RCC 7860 (cell line): ENCODE measurements at regions not wholly inside any gene's neighbourhood (a gene's known extent, or its start where the extent isn't known, plus 50 kb on each side); places are given as distances from the start of the nearest gene placed in this dataset.
"Not testable (repeated sequence)": the region's sequence is repeated elsewhere in the genome, so short reads cannot be mapped to it uniquely, and the experiment has no call there.

ENCODE experiments used
- DNase-seq: peaks from one replicate; pipeline ENCODE4 v3.0.0-alpha.2; 2015; ENCODE audit warnings: low spot score
- FAIRE-seq: peaks from 2 replicates; lab custom pipeline; 2012; peaks lifted over from hg19 to GRCh38; lab: Jason Lieb, UNC

DNA sequence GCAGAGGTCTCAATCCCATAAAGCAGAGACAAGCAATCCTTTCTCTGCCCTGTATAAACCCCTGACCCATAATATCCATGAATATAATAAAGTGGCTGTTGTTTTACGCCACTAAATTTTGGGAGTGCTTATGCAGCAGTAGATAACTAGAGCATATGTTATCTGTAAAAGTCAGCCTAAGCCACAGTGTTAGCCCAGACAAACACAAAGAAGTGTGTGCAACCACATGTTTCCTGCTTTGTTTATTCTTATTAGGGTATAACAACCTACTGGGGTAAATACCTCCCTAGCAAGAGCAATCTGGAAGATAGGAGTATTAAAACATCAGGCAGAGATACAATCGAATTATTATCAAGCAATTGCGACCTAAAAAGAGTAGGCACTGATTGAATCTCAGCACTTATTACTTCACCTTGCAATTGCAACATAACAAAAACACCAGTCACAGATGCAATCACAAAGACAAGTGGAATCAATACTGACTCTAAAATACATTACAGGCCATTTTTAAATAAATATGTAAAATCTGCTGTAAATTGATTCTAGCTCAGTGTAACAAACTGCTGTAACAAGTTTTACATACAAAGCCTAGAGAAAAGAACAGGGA, 94.6 kb upstream of the UBE2E2 start:
- DNase-seq = no peak
- no peak for FAIRE-seq

DNA sequence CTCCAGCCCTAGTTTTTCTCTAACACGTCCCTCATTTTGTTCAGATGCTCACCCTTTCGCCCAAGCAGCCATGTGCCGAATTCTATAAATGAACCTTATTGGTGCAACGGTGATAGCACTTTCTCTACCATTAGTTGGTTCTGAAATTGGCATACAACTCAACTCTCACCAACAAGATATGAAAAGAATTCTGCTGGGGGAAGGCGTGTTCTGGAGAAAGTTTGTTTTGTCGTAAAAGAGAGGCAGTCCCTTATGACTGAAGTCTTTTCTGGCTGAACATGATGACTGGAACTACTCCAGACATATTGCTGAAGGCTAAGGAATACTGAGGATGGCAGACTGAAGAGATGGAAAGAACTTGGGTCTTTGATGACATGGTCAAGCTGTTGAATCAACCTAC, 91.8 kb upstream of the UBE2E2 start:
- DNase-seq = no peak
- FAIRE-seq = no peak

DNA sequence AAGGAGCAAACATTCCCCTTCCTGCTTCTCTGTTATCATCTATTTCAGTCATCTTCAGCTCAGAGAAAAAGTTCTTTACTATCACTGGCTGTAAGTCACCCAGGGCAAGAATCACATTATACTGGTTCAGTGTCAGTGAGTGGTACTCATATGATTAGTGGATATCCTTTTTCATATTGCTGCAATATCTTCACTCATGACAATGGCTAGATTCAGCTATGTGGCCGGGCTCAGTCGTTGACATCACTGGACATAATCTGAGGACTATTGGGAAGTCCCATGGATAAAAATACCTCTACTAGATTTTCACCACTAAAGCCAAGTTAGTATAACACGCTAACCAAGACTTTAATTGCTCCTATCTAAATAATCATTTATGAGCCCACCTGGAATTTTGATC, 91.3 kb upstream of the UBE2E2 start:
- DNase-seq (no peak), FAIRE-seq (no peak)

DNA sequence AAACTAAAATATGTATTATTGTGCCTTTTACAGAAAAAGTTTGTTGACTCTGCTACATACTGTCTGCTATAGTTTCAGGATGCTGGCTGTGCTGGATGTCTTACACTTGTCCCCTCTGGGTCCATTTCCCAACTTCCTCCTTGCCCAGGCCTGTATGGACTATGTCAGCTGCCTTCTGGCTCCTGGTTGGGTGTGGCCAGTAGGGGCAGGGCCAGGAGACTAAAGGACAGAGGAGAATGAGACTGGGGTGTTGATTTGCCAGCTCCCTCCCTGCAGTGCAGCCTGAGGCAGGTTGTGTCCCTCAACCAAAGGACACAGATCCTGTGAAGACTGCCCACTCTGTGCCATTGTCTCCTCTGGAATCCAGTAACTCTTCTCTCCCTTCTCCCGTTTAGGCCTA, 90.6 kb upstream of the UBE2E2 start:
- FAIRE-seq (no peak), DNase-seq (no peak)

DNA sequence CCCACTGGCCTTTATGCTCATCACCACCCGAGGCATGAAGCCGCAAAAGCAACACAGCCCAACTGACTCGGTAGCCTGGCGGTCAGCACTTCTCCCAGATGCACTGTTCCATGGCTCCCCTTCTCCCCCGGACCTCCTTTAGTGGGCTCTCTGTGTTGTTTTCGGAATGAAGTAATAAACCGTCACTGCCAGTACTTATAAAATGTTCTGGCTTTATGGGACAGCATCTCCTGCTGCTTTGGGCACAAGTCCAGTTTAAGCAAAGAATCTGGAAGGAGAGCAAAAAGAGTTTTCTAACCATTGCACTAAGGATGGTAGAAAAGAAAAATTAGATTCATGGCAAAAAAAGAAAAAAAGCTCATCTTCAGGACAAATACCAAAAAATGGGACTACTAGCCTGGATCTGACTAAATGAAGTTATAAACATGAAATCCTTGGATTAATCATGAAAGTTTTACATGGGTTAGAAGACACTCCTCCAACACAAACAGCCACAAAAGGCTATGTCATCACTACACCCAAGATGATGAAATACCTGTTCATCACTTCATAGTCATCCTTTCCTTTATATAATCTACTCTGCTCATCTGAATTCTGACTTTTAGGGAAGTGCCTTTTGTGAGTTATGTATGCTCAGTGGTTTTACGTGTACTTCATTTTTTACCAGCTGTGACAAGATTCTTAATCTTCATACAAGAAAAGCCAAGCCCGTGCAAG, 89.5 kb upstream of the UBE2E2 start:
- FAIRE-seq = no peak
- no peak for DNase-seq

DNA sequence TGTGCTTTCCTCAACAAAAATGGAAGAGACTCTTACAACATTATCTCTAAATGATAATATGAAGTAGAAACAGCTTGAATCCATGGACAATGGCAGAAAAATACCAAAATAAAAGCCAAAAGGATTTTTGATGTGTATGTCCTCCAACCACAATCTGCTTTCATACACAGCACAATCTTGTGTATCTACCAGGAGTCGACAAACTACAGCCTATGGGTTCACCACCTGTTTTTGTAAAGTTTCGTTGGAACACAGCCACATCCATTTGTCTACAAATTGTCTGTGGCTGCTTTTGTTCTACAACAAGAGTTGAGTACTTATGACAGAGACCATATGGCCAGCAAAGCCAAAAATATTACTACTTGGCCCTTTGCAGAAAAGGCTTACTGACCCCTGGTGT, 88.7 kb upstream of the UBE2E2 start:
- FAIRE-seq (no peak), DNase-seq (no peak)

DNA sequence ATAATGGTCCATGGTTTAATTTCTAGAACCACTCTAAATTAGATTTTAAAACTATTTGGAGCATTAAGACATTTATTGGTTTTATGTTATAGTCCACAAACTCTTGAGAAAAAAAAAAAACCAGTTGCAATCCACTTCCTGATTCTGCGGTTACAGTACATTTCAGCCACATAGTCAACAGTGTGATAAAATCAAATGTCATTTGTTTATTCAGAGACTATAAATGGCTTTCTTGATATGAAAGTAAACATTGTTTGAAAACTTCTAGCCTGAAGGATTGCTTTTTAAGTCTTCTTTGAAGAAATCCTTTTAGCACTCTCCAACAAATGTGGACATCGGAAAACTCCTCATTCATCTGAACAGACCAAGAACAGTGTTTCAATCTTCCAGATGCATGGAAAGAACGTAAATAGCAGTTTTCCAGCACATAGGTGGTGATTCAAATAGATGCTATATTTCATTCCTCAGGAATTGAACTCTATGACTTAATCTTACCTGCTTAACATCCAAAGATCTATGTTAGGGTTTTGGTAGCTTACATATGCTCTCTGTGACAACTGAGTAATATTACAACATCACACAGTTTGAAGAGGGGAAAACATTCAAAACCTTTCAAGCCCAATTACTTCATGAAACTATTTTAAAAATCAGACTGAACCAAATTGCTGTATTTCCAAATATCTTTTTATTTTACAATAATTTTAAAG, 87.8 kb upstream of the UBE2E2 start:
- no peak for DNase-seq

DNA sequence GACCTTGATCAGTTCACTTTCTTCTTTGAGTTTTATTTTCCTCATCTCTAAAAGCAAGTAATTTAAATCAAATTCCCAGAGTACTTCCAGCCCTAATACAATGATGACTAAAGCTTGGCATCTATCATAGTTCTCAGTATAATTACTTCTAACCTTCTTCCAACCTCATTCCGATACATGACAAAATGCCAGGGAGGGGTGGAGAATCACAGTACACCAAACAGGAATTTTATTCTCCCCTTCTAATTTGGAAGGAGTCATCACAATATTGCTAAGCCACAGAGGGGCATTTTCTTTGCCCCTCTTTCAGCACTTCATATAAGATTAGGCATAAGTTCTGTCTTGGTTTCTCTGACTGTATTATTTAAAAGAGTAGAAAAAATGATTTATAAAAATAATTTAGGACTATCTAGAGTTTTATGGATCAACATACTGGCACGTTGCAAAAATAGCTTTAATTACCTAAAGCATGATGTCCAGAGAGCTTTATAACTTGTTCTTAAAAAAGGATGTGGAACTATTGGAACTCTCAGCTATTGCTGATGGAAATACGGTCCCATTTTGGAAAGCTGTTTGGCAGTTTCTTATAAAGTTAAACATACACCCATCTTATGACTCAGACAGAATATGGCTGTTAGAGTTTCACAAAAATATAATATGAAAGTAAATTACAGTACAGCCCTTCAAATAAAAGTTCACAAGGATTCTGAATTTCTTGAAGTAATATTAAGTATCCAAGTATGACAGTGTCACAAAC, 86.9 kb upstream of the UBE2E2 start:
- DNase-seq = no peak
- FAIRE-seq = no peak

More for the DNA sequence above, 87.8 kb upstream of the UBE2E2 start:
- no peak for FAIRE-seq

DNA sequence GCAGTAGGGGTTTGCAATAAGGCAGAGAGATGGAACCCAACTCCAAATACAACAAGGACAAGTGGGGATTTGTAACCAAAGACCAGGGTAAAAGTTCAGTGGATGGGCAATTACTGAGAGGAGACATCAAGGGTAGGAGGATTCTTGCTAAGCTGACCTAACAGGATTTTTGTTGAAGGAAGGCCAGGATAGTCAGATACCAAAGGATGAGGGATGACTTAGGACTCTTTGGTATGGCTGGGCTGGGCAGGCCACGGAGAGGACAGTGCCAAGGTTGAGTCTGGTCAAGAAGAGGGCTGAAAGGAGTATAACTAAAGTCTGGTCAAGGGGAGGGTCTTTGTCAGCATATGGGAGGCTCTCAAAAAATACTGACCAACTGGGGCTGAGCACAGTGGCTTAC, 85.3 kb upstream of the UBE2E2 start:
- DNase-seq = no peak
- no peak for FAIRE-seq

DNA sequence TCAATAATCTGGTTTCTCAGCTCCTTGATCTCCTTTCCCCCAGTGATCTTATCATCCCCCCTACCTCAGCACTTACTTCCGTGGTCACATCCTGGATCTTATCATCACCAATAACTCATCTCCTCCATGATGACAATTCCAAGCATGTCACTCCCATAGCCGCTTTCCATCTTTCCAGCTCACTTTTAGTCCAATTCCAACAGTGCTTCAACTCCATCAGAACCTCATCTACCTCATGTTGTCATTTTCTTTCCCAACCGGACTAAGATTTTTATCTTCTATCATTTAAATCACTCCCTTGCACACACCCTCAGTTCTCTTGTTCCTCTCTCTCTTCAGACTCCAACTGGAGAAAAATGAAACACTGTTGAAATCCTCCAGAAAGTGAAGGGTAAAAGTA, 75.9 kb upstream of the UBE2E2 start:
- no peak for FAIRE-seq
- DNase-seq = no peak

DNA sequence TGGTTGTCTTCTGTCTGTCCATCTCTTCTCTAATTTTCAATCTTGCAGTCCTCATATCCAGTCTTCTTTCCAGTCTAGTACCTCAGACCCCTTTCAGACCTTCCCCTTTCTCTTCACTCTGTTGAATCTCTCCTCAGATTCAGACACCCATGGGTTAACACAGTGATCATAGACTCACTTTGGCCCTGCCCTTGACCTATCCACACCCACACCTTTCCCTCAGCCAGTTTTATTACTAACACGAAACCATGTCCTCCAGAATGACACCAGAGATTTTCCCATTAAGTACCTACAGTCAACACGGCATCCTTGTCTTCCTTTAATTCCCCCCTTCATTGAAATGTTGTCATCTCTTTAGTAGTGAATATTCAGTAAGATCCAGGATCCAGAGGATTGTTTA, 74.5 kb upstream of the UBE2E2 start:
- no peak for FAIRE-seq

DNA sequence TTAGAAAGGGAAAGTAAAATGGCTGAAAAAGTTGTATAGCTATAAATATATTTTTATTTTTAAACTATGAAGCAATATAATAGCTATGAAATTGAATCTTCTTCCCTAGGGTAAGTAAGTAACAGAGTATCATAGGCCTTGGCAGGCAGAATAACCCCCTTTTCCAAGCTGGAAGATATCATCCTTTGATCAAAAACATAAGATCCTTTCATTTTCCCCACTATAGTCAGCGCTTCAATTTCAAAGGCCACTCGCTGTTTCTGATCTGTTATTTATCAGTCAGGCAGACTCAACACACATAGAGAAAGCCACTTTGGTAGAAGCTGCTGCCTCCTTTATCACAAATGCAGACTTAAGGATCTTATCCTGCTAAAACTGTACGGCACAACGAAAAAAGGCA, 74.0 kb upstream of the UBE2E2 start:
- no peak for DNase-seq
- no peak for FAIRE-seq

More for the DNA sequence above, 74.5 kb upstream of the UBE2E2 start:
- DNase-seq = no peak

DNA sequence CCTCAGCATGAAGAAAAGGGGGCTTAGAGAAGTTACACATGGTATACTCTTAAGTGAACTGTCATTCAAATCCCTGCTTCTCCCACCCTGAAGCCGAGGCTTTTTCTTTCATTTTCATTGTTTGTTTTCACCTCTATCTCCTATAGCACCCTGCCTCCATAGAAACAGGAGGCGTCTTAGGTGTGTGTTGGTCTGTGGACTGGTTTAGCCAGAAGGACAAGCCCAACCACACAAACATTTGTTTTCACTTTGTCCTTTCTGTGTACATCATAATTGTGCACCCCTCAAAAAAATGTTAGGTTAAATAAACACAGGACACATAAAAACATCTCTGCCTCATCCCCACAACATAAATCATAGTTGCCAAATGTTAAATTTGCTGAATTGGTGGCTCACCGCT, 73.3 kb upstream of the UBE2E2 start:
- DNase-seq (no peak), FAIRE-seq (no peak)

DNA sequence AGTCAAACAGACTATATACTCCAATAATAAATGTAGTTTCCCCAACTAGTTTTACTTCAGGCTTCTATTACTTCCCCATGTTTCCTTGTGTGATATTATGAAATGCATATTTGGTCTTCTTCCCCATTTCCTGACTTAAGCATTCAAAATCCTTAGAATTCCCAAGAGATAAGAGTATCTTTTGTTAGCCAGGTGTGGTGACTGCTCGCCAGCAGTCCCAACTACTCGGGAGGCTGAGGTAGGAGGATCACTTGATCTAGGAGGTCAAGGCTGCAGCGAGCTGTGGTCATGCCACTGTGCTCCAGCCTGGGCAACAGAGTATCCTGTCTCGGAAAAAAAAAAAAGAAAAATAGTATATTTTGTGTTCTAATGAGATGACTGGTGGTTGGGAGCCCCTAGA, 72.7 kb upstream of the UBE2E2 start:
- FAIRE-seq (no peak), DNase-seq (no peak)

DNA sequence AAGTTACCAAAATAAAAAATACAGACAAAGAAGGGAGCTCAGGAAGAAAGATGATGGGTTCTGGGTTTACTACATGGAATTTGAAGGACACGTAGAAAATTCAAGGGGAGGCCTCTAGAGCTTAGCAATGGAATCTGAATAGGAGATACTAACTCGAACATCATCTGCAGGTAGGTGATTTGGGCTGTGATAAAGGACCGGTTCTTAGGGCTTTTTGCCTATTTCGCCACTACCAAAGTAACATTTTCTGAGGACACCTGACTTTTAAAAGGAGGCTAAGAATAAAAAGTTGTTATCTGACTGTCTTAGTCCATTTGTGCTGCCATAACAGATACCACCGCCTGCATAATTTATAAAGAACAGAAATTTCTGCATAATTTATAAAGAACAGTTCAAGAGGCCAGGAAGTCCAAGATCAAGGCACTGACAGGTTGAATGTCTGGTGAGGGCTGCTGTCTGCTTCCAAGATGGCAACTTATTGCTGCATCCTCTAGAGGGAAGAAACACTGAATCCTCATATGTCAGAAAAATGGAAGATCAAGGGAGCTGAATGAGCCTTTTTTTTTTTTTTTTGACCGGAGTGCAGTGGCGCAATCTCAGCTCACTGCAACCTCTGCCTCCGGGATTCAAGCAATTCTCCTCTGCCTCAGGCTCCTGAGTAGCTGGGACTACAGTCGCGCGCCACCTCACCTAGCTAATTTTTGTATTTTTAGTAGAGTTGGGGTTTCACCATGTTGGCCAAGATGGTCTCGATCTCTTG, 67.9 kb upstream of the UBE2E2 start:
- no peak for DNase-seq
- FAIRE-seq = no peak

DNA sequence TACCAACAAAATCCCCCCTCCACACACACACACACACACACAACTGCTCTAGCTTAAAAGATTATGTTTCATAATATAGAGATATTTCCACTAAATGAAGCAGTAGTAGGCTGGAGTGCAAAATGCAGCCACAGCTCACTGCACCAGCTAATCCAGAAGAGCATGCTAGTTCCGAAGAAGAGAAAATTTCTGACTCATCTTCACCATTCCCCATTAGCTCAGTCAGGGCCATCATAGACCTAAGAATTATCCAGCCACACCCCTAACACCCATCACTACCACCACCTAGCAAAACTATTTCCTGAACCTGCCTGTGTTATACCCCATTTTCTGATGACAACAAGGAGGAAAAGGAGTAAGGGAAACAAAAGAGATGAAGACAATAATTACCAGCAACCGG, 67.1 kb upstream of the UBE2E2 start:
- DNase-seq (no peak), FAIRE-seq (no peak)

DNA sequence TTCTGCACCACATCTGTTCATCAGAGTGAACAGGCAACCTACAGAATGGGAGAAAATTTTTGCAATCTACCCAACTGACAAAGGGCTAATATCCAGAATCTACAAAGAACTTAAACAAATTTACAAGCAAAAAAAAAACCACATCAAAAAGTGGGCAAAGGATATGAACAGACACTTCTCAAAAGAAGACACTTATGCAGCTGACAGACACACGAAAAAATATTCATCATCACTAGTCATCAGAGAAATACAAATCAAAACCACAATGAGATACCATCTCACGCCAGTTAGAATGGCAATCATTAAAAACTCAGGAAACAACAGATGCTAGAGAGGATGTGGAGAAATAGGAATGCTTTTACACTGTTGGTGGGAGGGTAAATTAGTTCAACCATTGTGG, 59.1 kb upstream of the UBE2E2 start:
- DNase-seq, FAIRE-seq: not testable (repeated sequence)

DNA sequence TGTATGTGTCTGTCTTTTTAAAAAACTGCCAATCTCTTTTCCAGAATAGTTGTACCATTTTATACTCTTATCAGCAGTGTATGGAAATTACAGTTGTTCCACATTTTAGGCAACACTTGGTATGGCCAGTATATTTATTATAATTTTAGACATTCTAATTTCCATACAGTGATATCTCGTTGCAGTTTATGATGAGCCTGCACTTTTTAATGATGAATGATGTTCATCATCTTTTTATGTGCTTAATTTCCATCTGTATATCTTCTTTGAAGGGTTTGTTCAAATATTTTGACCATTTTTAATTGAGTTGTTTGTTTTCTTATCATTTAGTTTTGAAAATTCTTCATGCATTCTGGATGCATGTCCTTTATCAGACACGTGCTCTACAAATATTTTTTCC, 57.0 kb upstream of the UBE2E2 start:
- no peak for FAIRE-seq
- DNase-seq = no peak

DNA sequence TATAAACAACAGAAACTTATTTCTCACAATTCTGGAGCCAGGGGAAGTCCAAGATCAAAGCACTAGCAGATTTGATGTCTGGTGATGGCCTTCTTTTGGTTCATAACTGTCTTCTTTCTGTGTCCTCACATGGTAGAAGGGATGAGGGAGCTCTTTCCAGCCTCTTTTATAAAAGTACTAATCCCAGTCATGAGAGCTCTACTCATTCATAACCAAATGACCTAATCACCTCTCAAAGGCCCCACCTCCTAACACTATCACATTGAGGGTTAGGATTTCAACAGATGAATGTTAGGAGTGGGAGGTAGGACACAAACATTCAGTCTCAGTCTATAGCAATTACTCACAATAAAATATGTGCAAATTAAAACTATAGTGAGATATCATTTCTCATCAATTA, 50.1 kb upstream of the UBE2E2 start:
- FAIRE-seq = no peak
- DNase-seq = no peak
